Right lobe of liver (tissue), 4 donors: ENCODE measurements at regions not wholly inside any gene's neighbourhood (a gene's known extent, or its start where the extent isn't known, plus 50 kb on each side); places are given as distances from the start of the nearest gene placed in this dataset.
"Not testable (repeated sequence)": the region's sequence is repeated elsewhere in the genome, so short reads cannot be mapped to it uniquely, and the experiment has no call there.

Experiments used
- POLR2A ChIP-seq: fragments of 450-650 bp; IDR thresholded peaks from one replicate; pipeline ENCODE4 v1.6.1; 2017; ENCODE audit warnings: antibody characterized with exemption, mild to moderate bottlenecking
- TF ChIP-seq, protein P1 (sequence below), 4 donors: fragments of 200-600 bp in 3 of 4; fragments of 450-650 bp in 1 of 4; IDR thresholded peaks; one replicate each; pipeline versions ENCODE4 v1.5.1 to v1.8.0; 2016 to 2022; ENCODE audit warnings: antibody characterized with exemption in 4 of 4, mild to moderate bottlenecking in 2 of 4
- donor health status: DM: no; HTN: no; CAD: no.
- donor health status: DM: no; HTN: no; CAD: no.
- donor health status: DM: no; HTN: yes; CAD: no.

DNA sequence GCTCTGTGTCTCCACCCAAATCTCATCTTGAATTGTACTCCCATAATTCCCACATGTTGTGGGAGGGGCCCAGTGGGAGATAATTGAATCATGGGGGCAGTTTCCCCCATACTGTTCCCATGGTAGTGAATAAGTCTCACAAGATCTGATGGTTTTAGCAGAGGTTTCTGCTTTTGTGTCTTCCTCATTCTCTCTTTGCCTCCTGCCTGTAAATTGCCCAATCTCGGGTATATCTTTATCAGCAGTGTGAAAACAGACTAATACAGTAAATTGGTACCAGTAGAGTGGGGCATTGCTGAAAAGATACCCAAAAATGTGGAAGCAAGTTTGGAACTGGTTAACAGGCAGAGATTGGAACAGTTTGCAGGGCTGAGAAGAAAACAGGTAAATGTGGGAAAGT lies 278.1 kb upstream of the PCDH9 start:
- TF ChIP-seq, protein P1, sequence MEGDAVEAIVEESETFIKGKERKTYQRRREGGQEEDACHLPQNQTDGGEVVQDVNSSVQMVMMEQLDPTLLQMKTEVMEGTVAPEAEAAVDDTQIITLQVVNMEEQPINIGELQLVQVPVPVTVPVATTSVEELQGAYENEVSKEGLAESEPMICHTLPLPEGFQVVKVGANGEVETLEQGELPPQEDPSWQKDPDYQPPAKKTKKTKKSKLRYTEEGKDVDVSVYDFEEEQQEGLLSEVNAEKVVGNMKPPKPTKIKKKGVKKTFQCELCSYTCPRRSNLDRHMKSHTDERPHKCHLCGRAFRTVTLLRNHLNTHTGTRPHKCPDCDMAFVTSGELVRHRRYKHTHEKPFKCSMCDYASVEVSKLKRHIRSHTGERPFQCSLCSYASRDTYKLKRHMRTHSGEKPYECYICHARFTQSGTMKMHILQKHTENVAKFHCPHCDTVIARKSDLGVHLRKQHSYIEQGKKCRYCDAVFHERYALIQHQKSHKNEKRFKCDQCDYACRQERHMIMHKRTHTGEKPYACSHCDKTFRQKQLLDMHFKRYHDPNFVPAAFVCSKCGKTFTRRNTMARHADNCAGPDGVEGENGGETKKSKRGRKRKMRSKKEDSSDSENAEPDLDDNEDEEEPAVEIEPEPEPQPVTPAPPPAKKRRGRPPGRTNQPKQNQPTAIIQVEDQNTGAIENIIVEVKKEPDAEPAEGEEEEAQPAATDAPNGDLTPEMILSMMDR (IDR thresholded peaks at IDR 0.05), result not testable (repeated sequence)
- TF ChIP-seq POLR2A, result not testable (repeated sequence)
